ENCODE measurements at regions not wholly inside any gene's neighbourhood (a gene's known extent, or its start where the extent isn't known, plus 50 kb on each side); places are given as distances from the start of the nearest gene placed in this dataset.

GRCh38 chr7:156479596-156479995 lies 161.0 kb upstream of the RNF32 start:
- DNase-seq (ENCODE audit: low read depth): no peak

GRCh38 chr7:156478486-156478885 lies 162.1 kb upstream of the RNF32 start:
- no peak for DNase-seq (ENCODE audit: low read depth)

- peak; percentile 1 for DNase-seq (ENCODE audit: low read depth)
Measured at GRCh38 chr7:156475666-156476065, 164.9 kb upstream of the RNF32 start.

- no peak for DNase-seq (ENCODE audit: low read depth)
Measured at GRCh38 chr7:156475179-156475578, 165.4 kb upstream of the RNF32 start.

- DNase-seq (ENCODE audit: low read depth): no peak
Measured at GRCh38 chr7:156474241-156474743, 166.3 kb upstream of the RNF32 start.

- DNase-seq (ENCODE audit: low read depth): no peak
Measured at GRCh38 chr7:156473476-156474240, 166.9 kb upstream of the RNF32 start.

- no peak for DNase-seq (ENCODE audit: low read depth)
Measured at GRCh38 chr7:156472267-156472666, 168.3 kb upstream of the RNF32 start.

GRCh38 chr7:156470399-156471320 lies 169.9 kb upstream of the RNF32 start:
- no peak for DNase-seq (ENCODE audit: low read depth)

- DNase-seq (ENCODE audit: low read depth): no peak
Measured at GRCh38 chr7:156466955-156467625, 173.5 kb upstream of the RNF32 start.

- DNase-seq (ENCODE audit: low read depth): no peak
Measured at GRCh38 chr7:156466272-156466671, 174.3 kb upstream of the RNF32 start.

GRCh38 chr7:156465186-156465585 lies 175.4 kb upstream of the RNF32 start:
- no peak for DNase-seq (ENCODE audit: low read depth)

GRCh38 chr7:156464339-156464738 lies 176.2 kb upstream of the RNF32 start:
- DNase-seq (ENCODE audit: low read depth): no peak

- no peak for DNase-seq (ENCODE audit: low read depth)
Measured at GRCh38 chr7:156463280-156463679, 177.3 kb upstream of the RNF32 start.

- DNase-seq (ENCODE audit: low read depth): no peak
Measured at GRCh38 chr7:156461881-156462665, 178.5 kb upstream of the RNF32 start.

- no peak for DNase-seq (ENCODE audit: low read depth)
Measured at GRCh38 chr7:156460858-156461627, 179.5 kb upstream of the RNF32 start.

- no peak for DNase-seq (ENCODE audit: low read depth)
Measured at GRCh38 chr7:156459582-156459981, 181.0 kb upstream of the RNF32 start.

GRCh38 chr7:156459067-156459466 lies 181.5 kb upstream of the RNF32 start:
- DNase-seq (ENCODE audit: low read depth): no peak

- no peak for DNase-seq (ENCODE audit: low read depth)
Measured at GRCh38 chr7:156458011-156458410, 182.6 kb upstream of the RNF32 start.

GRCh38 chr7:156456503-156457115 lies 184.0 kb upstream of the RNF32 start:
- DNase-seq (ENCODE audit: low read depth): no peak

- no peak for DNase-seq (ENCODE audit: low read depth)
Measured at GRCh38 chr7:156456032-156456431, 184.5 kb upstream of the RNF32 start.

Measured in EH (cell line).